GM12878 (cell line): ENCODE measurements at regions not wholly inside any gene's neighbourhood (a gene's known extent, or its start where the extent isn't known, plus 50 kb on each side); places are given as distances from the start of the nearest gene placed in this dataset.

Experiments used
- BMI1 ChIP-seq: fragments of 450-650 bp; IDR thresholded peaks from 2 replicates; pipeline ENCODE4 v1.6.1; 2016; ENCODE audit warnings: mild to moderate bottlenecking, moderate library complexity, borderline replicate concordance
- CHD1 ChIP-seq: IDR thresholded peaks from 2 replicates; pipeline ENCODE4 v1.6.1; 2012; ENCODE audit warnings: low read depth, low read length, improper control_type of control experiment
- NR2F1 ChIP-seq: fragments of 450-650 bp; conservative IDR thresholded peaks from 2 replicates; pipeline ENCODE4 v1.6.1; 2017; ENCODE audit warnings: mild to moderate bottlenecking
- ZNF622 ChIP-seq: fragments of 450-650 bp; IDR thresholded peaks from 2 replicates; pipeline ENCODE4 v1.6.1; 2017; ENCODE audit warnings: mild to moderate bottlenecking, inconsistent platforms
- TF ChIP-seq, protein P1 (sequence below): fragments of 450-650 bp; IDR thresholded peaks from 2 replicates; pipeline ENCODE4 v1.6.1; 2014; ENCODE audit warnings: mild to moderate bottlenecking
- TF ChIP-seq, protein P2 (sequence below): IDR thresholded peaks from 2 replicates; pipeline ENCODE4 v1.6.1; 2012; ENCODE audit warnings: mild to moderate bottlenecking, low read depth, low read length
- TF ChIP-seq, protein P3 (sequence below): fragments of 450-650 bp; IDR thresholded peaks from 2 replicates; pipeline ENCODE4 v1.6.1; 2016; ENCODE audit warnings: mild to moderate bottlenecking, moderate library complexity, borderline replicate concordance

GRCh38 chr13:86474971-86475370, 675.8 kb upstream of the SLITRK6 start (continued):
- TF ChIP-seq, protein P1, sequence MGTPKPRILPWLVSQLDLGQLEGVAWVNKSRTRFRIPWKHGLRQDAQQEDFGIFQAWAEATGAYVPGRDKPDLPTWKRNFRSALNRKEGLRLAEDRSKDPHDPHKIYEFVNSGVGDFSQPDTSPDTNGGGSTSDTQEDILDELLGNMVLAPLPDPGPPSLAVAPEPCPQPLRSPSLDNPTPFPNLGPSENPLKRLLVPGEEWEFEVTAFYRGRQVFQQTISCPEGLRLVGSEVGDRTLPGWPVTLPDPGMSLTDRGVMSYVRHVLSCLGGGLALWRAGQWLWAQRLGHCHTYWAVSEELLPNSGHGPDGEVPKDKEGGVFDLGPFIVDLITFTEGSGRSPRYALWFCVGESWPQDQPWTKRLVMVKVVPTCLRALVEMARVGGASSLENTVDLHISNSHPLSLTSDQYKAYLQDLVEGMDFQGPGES: no peak
- no peak for TF ChIP-seq NR2F1
- TF ChIP-seq ZNF622: no peak
- TF ChIP-seq, protein P2, sequence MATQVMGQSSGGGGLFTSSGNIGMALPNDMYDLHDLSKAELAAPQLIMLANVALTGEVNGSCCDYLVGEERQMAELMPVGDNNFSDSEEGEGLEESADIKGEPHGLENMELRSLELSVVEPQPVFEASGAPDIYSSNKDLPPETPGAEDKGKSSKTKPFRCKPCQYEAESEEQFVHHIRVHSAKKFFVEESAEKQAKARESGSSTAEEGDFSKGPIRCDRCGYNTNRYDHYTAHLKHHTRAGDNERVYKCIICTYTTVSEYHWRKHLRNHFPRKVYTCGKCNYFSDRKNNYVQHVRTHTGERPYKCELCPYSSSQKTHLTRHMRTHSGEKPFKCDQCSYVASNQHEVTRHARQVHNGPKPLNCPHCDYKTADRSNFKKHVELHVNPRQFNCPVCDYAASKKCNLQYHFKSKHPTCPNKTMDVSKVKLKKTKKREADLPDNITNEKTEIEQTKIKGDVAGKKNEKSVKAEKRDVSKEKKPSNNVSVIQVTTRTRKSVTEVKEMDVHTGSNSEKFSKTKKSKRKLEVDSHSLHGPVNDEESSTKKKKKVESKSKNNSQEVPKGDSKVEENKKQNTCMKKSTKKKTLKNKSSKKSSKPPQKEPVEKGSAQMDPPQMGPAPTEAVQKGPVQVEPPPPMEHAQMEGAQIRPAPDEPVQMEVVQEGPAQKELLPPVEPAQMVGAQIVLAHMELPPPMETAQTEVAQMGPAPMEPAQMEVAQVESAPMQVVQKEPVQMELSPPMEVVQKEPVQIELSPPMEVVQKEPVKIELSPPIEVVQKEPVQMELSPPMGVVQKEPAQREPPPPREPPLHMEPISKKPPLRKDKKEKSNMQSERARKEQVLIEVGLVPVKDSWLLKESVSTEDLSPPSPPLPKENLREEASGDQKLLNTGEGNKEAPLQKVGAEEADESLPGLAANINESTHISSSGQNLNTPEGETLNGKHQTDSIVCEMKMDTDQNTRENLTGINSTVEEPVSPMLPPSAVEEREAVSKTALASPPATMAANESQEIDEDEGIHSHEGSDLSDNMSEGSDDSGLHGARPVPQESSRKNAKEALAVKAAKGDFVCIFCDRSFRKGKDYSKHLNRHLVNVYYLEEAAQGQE: no peak
- no peak for TF ChIP-seq BMI1
- TF ChIP-seq, protein P3, sequence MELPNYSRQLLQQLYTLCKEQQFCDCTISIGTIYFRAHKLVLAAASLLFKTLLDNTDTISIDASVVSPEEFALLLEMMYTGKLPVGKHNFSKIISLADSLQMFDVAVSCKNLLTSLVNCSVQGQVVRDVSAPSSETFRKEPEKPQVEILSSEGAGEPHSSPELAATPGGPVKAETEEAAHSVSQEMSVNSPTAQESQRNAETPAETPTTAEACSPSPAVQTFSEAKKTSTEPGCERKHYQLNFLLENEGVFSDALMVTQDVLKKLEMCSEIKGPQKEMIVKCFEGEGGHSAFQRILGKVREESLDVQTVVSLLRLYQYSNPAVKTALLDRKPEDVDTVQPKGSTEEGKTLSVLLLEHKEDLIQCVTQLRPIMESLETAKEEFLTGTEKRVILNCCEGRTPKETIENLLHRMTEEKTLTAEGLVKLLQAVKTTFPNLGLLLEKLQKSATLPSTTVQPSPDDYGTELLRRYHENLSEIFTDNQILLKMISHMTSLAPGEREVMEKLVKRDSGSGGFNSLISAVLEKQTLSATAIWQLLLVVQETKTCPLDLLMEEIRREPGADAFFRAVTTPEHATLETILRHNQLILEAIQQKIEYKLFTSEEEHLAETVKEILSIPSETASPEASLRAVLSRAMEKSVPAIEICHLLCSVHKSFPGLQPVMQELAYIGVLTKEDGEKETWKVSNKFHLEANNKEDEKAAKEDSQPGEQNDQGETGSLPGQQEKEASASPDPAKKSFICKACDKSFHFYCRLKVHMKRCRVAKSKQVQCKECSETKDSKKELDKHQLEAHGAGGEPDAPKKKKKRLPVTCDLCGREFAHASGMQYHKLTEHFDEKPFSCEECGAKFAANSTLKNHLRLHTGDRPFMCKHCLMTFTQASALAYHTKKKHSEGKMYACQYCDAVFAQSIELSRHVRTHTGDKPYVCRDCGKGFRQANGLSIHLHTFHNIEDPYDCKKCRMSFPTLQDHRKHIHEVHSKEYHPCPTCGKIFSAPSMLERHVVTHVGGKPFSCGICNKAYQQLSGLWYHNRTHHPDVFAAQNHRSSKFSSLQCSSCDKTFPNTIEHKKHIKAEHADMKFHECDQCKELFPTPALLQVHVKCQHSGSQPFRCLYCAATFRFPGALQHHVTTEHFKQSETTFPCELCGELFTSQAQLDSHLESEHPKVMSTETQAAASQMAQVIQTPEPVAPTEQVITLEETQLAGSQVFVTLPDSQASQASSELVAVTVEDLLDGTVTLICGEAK: no peak
- TF ChIP-seq CHD1: no peak
